ENCODE measurements at regions not wholly inside any gene's neighbourhood (a gene's known extent, or its start where the extent isn't known, plus 50 kb on each side); places are given as distances from the start of the nearest gene placed in this dataset.

DNA sequence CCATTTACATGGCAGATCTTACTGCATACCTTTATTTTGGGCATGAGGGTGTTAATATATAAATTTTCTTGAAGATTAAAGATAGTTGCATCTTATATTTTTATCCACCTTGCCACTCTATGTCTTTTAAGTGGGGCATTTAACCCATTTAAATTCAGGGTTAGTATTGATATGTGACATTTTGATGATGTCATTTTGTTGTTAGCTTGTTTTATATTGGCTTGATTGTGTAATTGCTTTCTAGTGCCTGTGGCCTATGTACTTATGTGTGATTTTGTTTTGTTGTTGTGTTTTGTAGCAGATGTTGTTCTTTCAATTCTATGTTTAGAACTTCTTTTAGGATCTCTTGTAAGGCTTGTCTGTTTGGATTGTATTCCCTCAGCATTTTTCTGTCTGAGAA is 939.9 kb upstream of the CDH9 start:
- no peak for TF ChIP-seq CTCF (conservative IDR thresholded peaks at IDR 0.05)
- no peak overlapping the region for H3K27ac ChIP-seq

DNA sequence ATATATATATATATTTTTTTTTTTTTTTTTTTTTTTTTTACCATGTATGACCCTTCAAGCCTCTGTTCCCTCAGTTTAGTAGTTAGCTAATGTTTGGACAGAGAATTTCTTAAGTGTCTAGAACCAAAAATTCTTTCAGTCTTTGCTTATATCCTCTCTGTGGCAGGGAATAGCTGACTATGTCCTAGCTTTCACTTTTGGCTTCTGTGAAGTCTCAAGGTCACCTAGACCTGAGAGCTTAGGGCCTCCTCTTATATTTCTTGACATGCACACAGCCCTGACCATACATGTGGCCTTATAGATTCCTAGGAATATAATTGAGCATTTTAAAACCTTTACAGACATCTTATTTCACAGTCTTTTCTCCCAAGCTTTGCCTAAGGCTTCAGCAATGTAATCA is 930.8 kb upstream of the CDH9 start:
- no peak overlapping the region for H3K27ac ChIP-seq
- TF ChIP-seq CTCF (conservative IDR thresholded peaks at IDR 0.05), result no peak

DNA sequence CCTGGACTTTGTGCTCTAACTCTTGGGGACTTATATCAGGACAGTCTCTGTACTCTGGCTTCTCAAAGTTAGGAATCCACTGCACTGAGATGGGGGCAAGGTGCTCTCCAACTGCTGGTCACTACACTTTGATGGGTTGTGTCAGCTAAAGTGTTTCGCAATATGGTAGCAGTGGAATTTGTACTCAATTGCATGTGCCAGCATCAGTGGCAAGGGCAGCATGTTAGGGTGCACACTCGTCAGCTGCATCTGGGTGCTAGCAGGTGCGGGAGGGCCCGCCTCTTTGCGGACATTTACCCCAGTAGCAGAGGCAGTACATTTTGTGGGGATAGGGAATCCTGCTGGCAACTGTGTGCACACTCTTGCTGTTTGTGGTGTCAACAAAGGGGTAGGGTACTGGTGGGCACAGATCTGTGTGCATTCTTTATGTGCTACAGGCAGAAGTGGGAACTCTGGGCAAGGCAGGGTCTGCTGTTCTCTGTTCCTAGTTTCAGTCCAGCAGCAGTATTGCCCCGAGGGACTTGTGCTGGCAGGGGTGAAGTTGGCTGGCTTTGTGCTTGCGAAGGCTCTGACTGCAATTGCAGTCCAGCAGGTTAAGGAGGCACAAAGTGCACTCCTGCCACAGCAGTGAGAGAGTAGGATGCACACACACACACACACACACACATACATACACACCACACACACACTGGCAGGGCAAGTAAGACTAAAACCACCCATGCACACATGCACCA is 924.8 kb upstream of the CDH9 start:
- no peak overlapping the region for H3K27ac ChIP-seq
- no peak for TF ChIP-seq CTCF (conservative IDR thresholded peaks at IDR 0.05)

DNA sequence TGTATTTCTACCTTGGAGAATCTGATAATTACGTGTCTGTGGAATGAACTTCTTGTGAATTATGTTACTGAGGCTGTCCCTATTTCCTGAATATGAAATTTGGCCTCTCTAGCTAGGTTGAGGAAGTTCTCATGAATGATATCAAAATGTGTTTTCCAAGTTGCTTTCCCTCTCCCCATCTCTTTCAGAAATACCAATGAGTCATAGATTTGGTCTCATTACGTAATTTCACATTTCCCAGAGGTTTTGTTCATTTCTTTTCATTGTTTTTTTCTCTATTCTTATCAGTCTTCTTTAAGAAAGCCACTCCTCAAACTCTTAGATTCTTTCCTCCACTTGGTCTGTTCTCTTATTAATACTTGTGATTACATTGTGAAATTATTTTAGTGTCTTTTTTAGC is 923.8 kb upstream of the CDH9 start:
- no peak for TF ChIP-seq CTCF (conservative IDR thresholded peaks at IDR 0.05)
- H3K27ac ChIP-seq, result no peak overlapping the region

- no peak for TF ChIP-seq CTCF (conservative IDR thresholded peaks at IDR 0.05)
- H3K27ac ChIP-seq, result no peak overlapping the region
These were observed 908.7 kb upstream of the CDH9 start for GRCh38 chr5:27947088-27947487.

DNA sequence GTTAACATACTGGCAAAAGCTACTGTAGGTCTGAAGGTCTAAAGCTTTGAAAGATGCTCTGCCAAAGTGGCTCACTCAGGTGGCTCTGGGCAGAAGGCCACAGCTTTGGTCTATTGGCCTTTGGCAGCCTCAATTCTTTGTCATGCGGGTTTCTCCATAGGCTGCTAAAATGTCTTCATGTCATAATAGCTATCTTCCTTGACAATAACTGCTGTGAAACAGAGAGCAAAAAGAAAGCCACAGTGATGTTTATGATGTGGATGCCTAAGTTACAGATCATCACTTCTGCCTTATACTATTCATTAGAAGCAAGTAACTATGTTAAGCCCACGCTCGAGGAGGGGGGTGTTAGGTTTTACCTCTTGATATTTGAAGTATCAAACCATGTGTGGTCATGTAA is 906.1 kb upstream of the CDH9 start:
- no peak for TF ChIP-seq CTCF (conservative IDR thresholded peaks at IDR 0.05)

GRCh38 chr5:27938989-27939388 is 900.6 kb upstream of the CDH9 start:
- no peak overlapping the region for H3K27ac ChIP-seq
- TF ChIP-seq CTCF (conservative IDR thresholded peaks at IDR 0.05), result no peak

More for the DNA sequence above, 906.1 kb upstream of the CDH9 start:
- no peak overlapping the region for H3K27ac ChIP-seq

Measured in VCaP (cell line).